Psoas muscle (tissue), 7 donors: ENCODE measurements at regions not wholly inside any gene's neighbourhood (a gene's known extent, or its start where the extent isn't known, plus 50 kb on each side); places are given as distances from the start of the nearest gene placed in this dataset.

Experiments
- ATAC-seq, 4 donors: fragments of 200-7000 bp; cut with Tn5 transposase; one replicate each; pipeline ENCODE4 v1.9.1; 2020; ENCODE audit warnings: moderate library complexity in 3 of 4, mild to moderate bottlenecking in 2 of 4
- DNase-seq, 2 donors: peaks; one replicate each; pipeline ENCODE4 v3.0.0-alpha.2; 2020
- H3K27ac ChIP-seq: fragments of 200-600 bp; one replicate; pipeline ENCODE4 v1.8.0; 2022
- H3K27me3 ChIP-seq, 3 donors: fragments of 200-600 bp in 1 of 3; one replicate each; pipeline versions ENCODE4 v1.6.1 to v1.8.0; 2013 to 2022; ENCODE audit warnings: low read length in 2 of 3, mild to moderate bottlenecking in 2 of 3, moderate library complexity in 1 of 3; ENCODE audit not compliant: insufficient read depth in 3 of 3
- H3K36me3 ChIP-seq, 2 donors: fragments of 200-600 bp in 1 of 2; one replicate each; pipeline versions ENCODE4 v1.6.1 to v1.8.0; 2013 to 2022; ENCODE audit warnings: low read depth in 1 of 2, mild to moderate bottlenecking in 1 of 2, moderate library complexity in 1 of 2; ENCODE audit not compliant: insufficient read depth in 1 of 2
- H3K4me1 ChIP-seq: fragments of 200-600 bp; one replicate; pipeline ENCODE4 v1.8.0; 2022
- H3K4me3 ChIP-seq: fragments of 200-600 bp; one replicate; pipeline ENCODE4 v1.8.0; 2022; ENCODE audit warnings: mild to moderate bottlenecking
- H3K9me3 ChIP-seq: fragments of 200-600 bp; one replicate; pipeline ENCODE4 v1.8.0; 2022
- WGBS, 3 donors: extraction: QIAGEN DNeasy Blood & Tissue Kit; methylation state at CpG; one replicate each; pipeline versions ENCODE4 v1.1.6 to v1.1.7; 2013; 5-methylcytosine and 5-hydroxymethylcytosine counted together
- intact Hi-C, 2 donors: fragments of 100-400 bp; cut with DNase I; formaldehyde crosslinking; loops; one replicate each; pipeline versions ENCODE4 v1.11.0 to v1.14.2; 2022
- TF ChIP-seq, protein P1 (sequence below): fragments of 200-600 bp; IDR thresholded peaks from one replicate; pipeline ENCODE4 v1.8.0; 2022; ENCODE audit warnings: antibody characterized with exemption
- donor health status: healthy with polysubstance abuse.
- donor health status: DM: no; HTN: no; CAD: no; lungs with moderate emphysema.
- donor health status: Bipolar disorder and iron deficiency.
- donor health status: healthy.
- donor health status: DM: yes; HTN: yes; CAD: no.
- donor health status: DM: no; HTN: no; CAD: no.
- donor health status: DM: yes; HTN: yes; CAD: no.

GRCh38 chr18:57910817-57911216 is 107.7 kb upstream of the ATP8B1 start:
- TF ChIP-seq, protein P1, sequence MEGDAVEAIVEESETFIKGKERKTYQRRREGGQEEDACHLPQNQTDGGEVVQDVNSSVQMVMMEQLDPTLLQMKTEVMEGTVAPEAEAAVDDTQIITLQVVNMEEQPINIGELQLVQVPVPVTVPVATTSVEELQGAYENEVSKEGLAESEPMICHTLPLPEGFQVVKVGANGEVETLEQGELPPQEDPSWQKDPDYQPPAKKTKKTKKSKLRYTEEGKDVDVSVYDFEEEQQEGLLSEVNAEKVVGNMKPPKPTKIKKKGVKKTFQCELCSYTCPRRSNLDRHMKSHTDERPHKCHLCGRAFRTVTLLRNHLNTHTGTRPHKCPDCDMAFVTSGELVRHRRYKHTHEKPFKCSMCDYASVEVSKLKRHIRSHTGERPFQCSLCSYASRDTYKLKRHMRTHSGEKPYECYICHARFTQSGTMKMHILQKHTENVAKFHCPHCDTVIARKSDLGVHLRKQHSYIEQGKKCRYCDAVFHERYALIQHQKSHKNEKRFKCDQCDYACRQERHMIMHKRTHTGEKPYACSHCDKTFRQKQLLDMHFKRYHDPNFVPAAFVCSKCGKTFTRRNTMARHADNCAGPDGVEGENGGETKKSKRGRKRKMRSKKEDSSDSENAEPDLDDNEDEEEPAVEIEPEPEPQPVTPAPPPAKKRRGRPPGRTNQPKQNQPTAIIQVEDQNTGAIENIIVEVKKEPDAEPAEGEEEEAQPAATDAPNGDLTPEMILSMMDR: no peak
- no peaks in the 10 kb centered on the region for H3K36me3 ChIP-seq
- no peak for ATAC-seq

DNA sequence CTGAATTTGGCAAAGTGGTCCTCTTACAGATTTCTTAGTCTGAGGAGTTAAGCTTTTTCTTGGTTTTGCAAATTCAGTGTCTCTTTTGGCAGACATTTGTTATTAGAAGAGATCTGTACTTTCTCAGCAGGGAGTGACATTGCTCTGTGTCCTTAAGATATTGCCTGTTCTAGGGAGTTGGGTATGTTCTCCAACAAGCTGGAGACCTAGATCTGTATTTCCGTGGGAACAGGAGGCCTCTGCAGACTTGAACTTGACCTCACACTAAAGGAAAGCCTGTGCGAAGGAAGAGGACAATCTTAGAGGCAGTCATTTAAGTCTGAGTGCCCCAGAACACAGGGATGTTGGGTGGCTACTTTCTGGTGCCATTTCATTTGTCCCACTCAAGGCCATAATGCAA is 107.0 kb upstream of the ATP8B1 start:
- no peaks in the 10 kb centered on the region for H3K36me3 ChIP-seq
- no peak for DNase-seq
- WGBS, 3 donors: 75 to 83% (median 80%) methylated on average over 2 of the region's 2 CpGs
- no peaks in the 10 kb centered on the region for H3K9me3 ChIP-seq
- TF ChIP-seq, protein P1: no peak
- H3K4me3 ChIP-seq: no peak overlapping the region
- no peaks in the 10 kb centered on the region for H3K27me3 ChIP-seq
- no peak for ATAC-seq
- no peak overlapping the region for H3K27ac ChIP-seq
- intact Hi-C loops: no loop called here
- no peaks in the 10 kb centered on the region for H3K4me1 ChIP-seq

More at GRCh38 chr18:57910817-57911216, 107.7 kb upstream of the ATP8B1 start:
- Histone ChIP-seq H3K4me1 (no peaks in the 10 kb centered on the region), H3K4me3 (no peak overlapping the region), H3K9me3 (no peaks in the 10 kb centered on the region), H3K27me3 (no peaks in the 10 kb centered on the region), H3K27ac (no peak overlapping the region)
- WGBS, 3 donors: 61 to 65% (median 64%) methylated on average over 7 of the region's 7 CpGs
- no peak for DNase-seq
- intact Hi-C loops: no loop called here

DNA sequence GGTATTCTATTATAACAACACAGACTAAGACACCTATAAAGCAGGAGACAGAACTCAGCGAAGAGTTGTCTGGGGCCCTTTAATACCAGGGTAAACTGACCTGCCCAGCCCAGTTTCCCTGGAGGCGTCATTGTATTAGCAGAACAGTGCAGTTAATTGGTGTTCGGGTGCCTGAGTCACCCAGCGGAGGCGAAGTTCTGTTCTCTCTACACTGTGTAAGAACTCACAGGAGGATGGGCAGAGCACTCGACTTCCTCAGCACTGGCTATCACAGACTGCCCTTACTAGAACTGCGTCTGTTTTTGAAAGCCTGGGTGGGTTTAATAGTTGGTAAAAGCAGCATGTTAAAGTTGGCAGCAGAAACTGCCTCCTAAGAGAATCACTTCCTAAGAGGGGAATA is 106.5 kb upstream of the ATP8B1 start:
- no peak for ATAC-seq
- no peaks in the 10 kb centered on the region for H3K9me3 ChIP-seq
- no peak overlapping the region for H3K27ac ChIP-seq
- H3K4me1 ChIP-seq: no peaks in the 10 kb centered on the region
- H3K36me3 ChIP-seq: no peaks in the 10 kb centered on the region
- no peaks in the 10 kb centered on the region for H3K27me3 ChIP-seq
- no peak overlapping the region for H3K4me3 ChIP-seq
- TF ChIP-seq, protein P1: no peak
- WGBS, 3 donors: 78 to 87% (median 85%) methylated on average over 7 of the region's 7 CpGs
- no peak for DNase-seq
- intact Hi-C loops: no loop called here

- DNase-seq (no peak), ATAC-seq (no peak)
- 70 to 82% (median 79%) methylated on average over 1 of the region's 1 CpG for WGBS, 3 donors
- TF ChIP-seq, protein P1: no peak
- H3K27ac ChIP-seq: no peak overlapping the region
- no peaks in the 10 kb centered on the region for H3K36me3 ChIP-seq
- intact Hi-C loops: no loop called here
- H3K4me3 ChIP-seq: no peak overlapping the region
- no peaks in the 10 kb centered on the region for H3K9me3 ChIP-seq
- H3K4me1 ChIP-seq: no peaks in the 10 kb centered on the region
- no peaks in the 10 kb centered on the region for H3K27me3 ChIP-seq
Observed at GRCh38 chr18:57908092-57908491, 105.0 kb upstream of the ATP8B1 start.

DNA sequence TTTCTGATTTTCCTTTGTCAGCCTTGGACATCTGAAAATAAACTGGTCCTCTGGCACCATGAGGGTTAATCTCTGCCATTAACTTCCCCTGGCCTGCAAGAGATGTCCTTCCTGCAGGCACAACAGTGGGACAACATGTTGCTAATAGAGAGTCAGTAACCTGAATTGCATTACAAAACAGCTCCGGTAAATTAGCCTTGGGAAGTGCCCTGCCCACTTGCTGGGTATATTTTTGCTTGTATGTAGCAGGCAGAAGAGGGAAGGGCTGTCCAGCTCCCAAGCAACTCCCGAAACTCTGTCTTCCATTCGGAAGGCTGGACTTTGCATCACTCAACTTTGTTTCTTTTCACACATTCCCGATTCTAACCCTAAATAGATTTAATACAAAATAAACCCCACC is 104.4 kb upstream of the ATP8B1 start:
- H3K27me3 ChIP-seq: no peaks in the 10 kb centered on the region
- 62 to 65% (median 63%) methylated on average over 4 of the region's 4 CpGs for WGBS, 3 donors
- no peak for DNase-seq
- no peaks in the 10 kb centered on the region for H3K4me1 ChIP-seq
- no peak overlapping the region for H3K27ac ChIP-seq
- intact Hi-C loops: no loop called here
- no peak for ATAC-seq
- TF ChIP-seq, protein P1: no peak
- no peak overlapping the region for H3K4me3 ChIP-seq
- no peaks in the 10 kb centered on the region for H3K9me3 ChIP-seq
- H3K36me3 ChIP-seq: no peaks in the 10 kb centered on the region
